GM12891 (cell line): ENCODE measurements at regions not wholly inside any gene's neighbourhood (a gene's known extent, or its start where the extent isn't known, plus 50 kb on each side); places are given as distances from the start of the nearest gene placed in this dataset.

Experiments used
- PAX5 ChIP-seq: IDR thresholded peaks from 2 replicates; pipeline ENCODE4 v1.6.1; 2011; ENCODE audit warnings: low read length, moderate library complexity, mild to moderate bottlenecking; ENCODE audit not compliant: insufficient read depth, severe bottlenecking
- POLR2A ChIP-seq: IDR thresholded peaks from 2 replicates; pipeline ENCODE4 v1.6.1; 2011; ENCODE audit warnings: low read depth, low read length, control low read depth
- POLR2AphosphoS5 ChIP-seq: IDR thresholded peaks from 2 replicates; pipeline ENCODE4 v1.6.1; 2011; ENCODE audit warnings: low read depth, low read length, control low read depth
- TAF1 ChIP-seq: IDR thresholded peaks from 2 replicates; pipeline ENCODE4 v1.6.1; 2011; ENCODE audit warnings: low read depth, low read length, control low read depth

DNA sequence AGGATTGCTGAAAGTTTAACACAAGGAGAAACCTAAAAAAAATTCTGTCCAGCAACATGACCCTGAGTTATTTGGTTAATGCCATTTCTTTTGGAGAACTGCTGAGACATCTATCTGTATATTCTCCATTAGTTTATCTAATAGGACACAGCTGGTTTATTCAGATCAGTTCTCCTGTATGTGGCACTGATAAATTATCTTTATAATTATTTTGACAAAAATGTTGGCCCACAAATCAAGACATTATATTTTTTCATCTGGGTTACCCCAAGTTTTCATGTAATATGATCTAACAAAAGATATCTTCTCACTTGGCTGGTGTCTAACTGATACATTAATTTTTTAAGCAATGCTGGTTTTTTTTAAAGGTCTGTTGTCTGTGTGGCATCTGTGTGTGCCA is 231.4 kb downstream of the KLF12 start:
- TF ChIP-seq POLR2A = no peak
- TF ChIP-seq TAF1 = no peak
- no peak for TF ChIP-seq POLR2AphosphoS5
- TF ChIP-seq PAX5 = no peak
